Liver (tissue), 3 donors: ENCODE measurements at regions not wholly inside any gene's neighbourhood (a gene's known extent, or its start where the extent isn't known, plus 50 kb on each side); places are given as distances from the start of the nearest gene placed in this dataset.

Experiments used
- ATF3 ChIP-seq: IDR thresholded peaks from 2 replicates; pipeline ENCODE4 v1.6.1; 2016; ENCODE audit warnings: antibody characterized with exemption
- CTCF ChIP-seq: fragments of 150-350 bp; IDR thresholded peaks from 2 replicates; pipeline ENCODE4 v1.5.1; 2017; ENCODE audit warnings: improper control_type of control experiment, low read depth, low read length; ENCODE audit not compliant: missing input control
- EGR1 ChIP-seq, 2 donors: IDR thresholded peaks; 2 replicates each; pipeline ENCODE4 v1.6.1; 2016 to 2018; ENCODE audit warnings: antibody characterized with exemption in 2 of 2, low read depth in 2 of 2
- JUND ChIP-seq, 2 donors: IDR thresholded peaks; 2 replicates each; pipeline ENCODE4 v1.6.1; 2016; ENCODE audit warnings: antibody characterized with exemption in 2 of 2
- MAX ChIP-seq: IDR thresholded peaks from 2 replicates; pipeline ENCODE4 v1.6.1; 2016; ENCODE audit warnings: antibody characterized with exemption
- TAF1 ChIP-seq: conservative IDR thresholded peaks from 2 replicates; pipeline ENCODE4 v1.6.1; 2016; ENCODE audit warnings: antibody characterized with exemption, mild to moderate bottlenecking
- ZBTB33 ChIP-seq: IDR thresholded peaks from 2 replicates; pipeline ENCODE4 v1.6.1; 2016; ENCODE audit warnings: antibody characterized with exemption
- donor health status: healthy.
- donor health status: healthy.

- TF ChIP-seq CTCF, result no peak
- TF ChIP-seq TAF1, result no peak
- no peak for TF ChIP-seq MAX
- TF ChIP-seq JUND (IDR thresholded peaks at IDR 0.05), result no peak
- no peak for TF ChIP-seq EGR1 (IDR thresholded peaks at IDR 0.05; ENCODE audit: low read depth in 2 of 2)
- no peak for TF ChIP-seq ZBTB33
- no peak for TF ChIP-seq ATF3
These were observed 105.3 kb upstream of the FAM20A start for GRCh38 chr17:68706356-68706920.
